ENCODE measurements at regions not wholly inside any gene's neighbourhood (a gene's known extent, or its start where the extent isn't known, plus 50 kb on each side); places are given as distances from the start of the nearest gene placed in this dataset.

DNA sequence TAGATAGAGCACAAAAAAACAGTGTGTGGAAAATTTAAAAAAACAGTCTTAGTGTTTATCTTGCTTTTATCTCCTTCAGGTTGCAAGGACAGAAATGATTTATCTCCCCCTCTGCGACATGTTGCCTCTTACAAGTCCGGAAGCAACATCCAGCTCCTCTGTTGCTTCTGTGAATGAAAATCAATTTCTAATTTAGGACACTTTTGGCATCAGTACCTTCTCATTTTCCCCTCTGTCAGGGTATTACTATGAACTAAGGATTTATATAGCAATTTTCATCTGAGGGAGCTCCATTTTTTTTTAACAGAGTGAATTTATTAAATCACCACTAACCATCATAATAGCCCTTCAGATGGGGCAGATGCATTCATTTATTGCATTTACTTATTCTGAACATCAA, 116.6 kb upstream of the PLXNC1 start:
- TF ChIP-seq EZH2 (IDR thresholded peaks at IDR 0.05; ENCODE audit: insufficient read depth, poor library complexity, severe bottlenecking) (no peak), EZH2phosphoT487 (IDR thresholded peaks at IDR 0.05; ENCODE audit: insufficient read depth, low read depth) (no peak)

Data from GM23248 (cell line).